ENCODE measurements at regions not wholly inside any gene's neighbourhood (a gene's known extent, or its start where the extent isn't known, plus 50 kb on each side); places are given as distances from the start of the nearest gene placed in this dataset.

- FAIRE-seq (peak; percentile 77), DNase-seq (peak in 2 of 5 donors; percentile 26 to 78)
- Histone ChIP-seq H3K9ac (ENCODE audit: low read length in 3 of 3) (no peak overlapping the region), H3K27me3 (ENCODE audit: control insufficient read depth, insufficient read depth, low read length) (no peaks in the 10 kb centered on the region), H3K4me3 (ENCODE audit: low read length in 3 of 3) (no peak overlapping the region), H3K27ac (ENCODE audit: low read depth in 2 of 2, low read length in 2 of 2) (no peak overlapping the region), H3K4me1 (ENCODE audit: control insufficient read depth in 2 of 3, insufficient read depth in 2 of 3, low read depth in 1 of 3, low read length in 3 of 3) (no peaks in the 10 kb centered on the region), H3K9me3 (ENCODE audit: control insufficient read depth in 2 of 3, insufficient read depth in 1 of 3, low read length in 3 of 3) (peaks cover 0 to 20% (median 0%) of the 10 kb centered on the region in 3 donors), H3K36me3 (ENCODE audit: control insufficient read depth in 2 of 3, insufficient read depth in 3 of 3, low read length in 3 of 3) (no peaks in the 10 kb centered on the region)
- intact Hi-C loops (cut with DNase I): no loop called here
- TF ChIP-seq CTCF (IDR thresholded peaks at IDR 0.05; ENCODE audit: borderline replicate concordance, extremely low read depth, insufficient read depth): no peak
Observed at GRCh38 chr5:35561396-35561795, 56.3 kb upstream of the SPEF2 start.

DNA sequence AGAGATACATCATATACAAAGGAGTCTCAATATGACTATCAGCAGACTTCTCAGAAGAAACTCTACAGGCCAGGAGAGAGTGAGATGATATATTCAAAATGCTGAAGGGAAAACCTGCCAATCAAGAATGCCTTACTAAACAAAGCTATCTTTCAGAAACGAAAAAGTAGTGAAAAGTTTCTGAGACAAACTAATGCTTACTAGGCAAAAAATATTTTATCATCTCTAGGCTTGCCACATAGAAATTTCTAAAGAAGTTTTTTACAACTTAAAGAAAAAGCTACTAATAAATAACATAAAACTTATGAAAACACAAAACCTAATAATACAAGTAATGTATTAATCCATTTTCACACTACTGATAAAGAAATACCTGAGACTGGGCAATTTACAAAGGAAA, 59.9 kb upstream of the SPEF2 start:
- Histone ChIP-seq H3K27me3 (ENCODE audit: control insufficient read depth, insufficient read depth, low read length) (no peaks in the 10 kb centered on the region), H3K4me1 (ENCODE audit: control insufficient read depth in 2 of 3, insufficient read depth in 2 of 3, low read depth in 1 of 3, low read length in 3 of 3) (no peaks in the 10 kb centered on the region), H3K36me3 (ENCODE audit: control insufficient read depth in 2 of 3, insufficient read depth in 3 of 3, low read length in 3 of 3) (no peaks in the 10 kb centered on the region), H3K9ac (ENCODE audit: low read length in 3 of 3) (no peak overlapping the region), H3K27ac (ENCODE audit: low read depth in 2 of 2, low read length in 2 of 2) (no peak overlapping the region), H3K9me3 (ENCODE audit: control insufficient read depth in 2 of 3, insufficient read depth in 1 of 3, low read length in 3 of 3) (peaks cover 0 to 12% (median 0%) of the 10 kb centered on the region in 3 donors), H3K4me3 (ENCODE audit: low read length in 3 of 3) (no peak overlapping the region)
- FAIRE-seq (no peak), DNase-seq (no peak)
- intact Hi-C loops (cut with DNase I): no loop called here
- TF ChIP-seq CTCF (IDR thresholded peaks at IDR 0.05; ENCODE audit: borderline replicate concordance, extremely low read depth, insufficient read depth): no peak

DNA sequence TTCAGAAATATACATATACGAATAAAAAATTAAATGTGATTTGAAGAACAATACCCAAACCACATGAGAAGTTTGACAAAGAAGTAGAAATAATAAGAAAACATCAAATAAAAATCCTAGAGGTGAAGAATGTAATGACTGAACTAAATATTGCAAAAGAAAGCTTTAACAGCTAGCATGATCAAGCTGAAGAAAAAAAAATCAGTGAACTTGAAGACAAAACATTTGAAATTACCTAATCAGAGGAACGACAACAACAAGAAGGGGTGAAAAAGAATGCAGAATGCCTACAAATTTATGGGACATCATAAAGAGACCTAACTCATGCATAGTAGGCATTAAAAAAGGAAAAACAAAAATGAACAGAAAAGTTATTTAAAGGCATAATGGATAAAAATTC, 60.5 kb upstream of the SPEF2 start:
- H3K4me1 ChIP-seq (ENCODE audit: control insufficient read depth in 2 of 3, insufficient read depth in 2 of 3, low read depth in 1 of 3, low read length in 3 of 3): no peaks in the 10 kb centered on the region
- no peaks in the 10 kb centered on the region for H3K27me3 ChIP-seq (ENCODE audit: control insufficient read depth, insufficient read depth, low read length)
- H3K9ac ChIP-seq (ENCODE audit: low read length in 3 of 3): no peak overlapping the region
- no peak overlapping the region for H3K4me3 ChIP-seq (ENCODE audit: low read length in 3 of 3)
- no peak for TF ChIP-seq CTCF (IDR thresholded peaks at IDR 0.05; ENCODE audit: borderline replicate concordance, extremely low read depth, insufficient read depth)
- H3K36me3 ChIP-seq (ENCODE audit: control insufficient read depth in 2 of 3, insufficient read depth in 3 of 3, low read length in 3 of 3): no peaks in the 10 kb centered on the region
- intact Hi-C loops (cut with DNase I): no loop called here
- peaks cover 0 to 12% (median 0%) of the 10 kb centered on the region in 3 donors for H3K9me3 ChIP-seq (ENCODE audit: control insufficient read depth in 2 of 3, insufficient read depth in 1 of 3, low read length in 3 of 3)
- no peak overlapping the region for H3K27ac ChIP-seq (ENCODE audit: low read depth in 2 of 2, low read length in 2 of 2)
- no peak for DNase-seq
- FAIRE-seq: no peak

DNA sequence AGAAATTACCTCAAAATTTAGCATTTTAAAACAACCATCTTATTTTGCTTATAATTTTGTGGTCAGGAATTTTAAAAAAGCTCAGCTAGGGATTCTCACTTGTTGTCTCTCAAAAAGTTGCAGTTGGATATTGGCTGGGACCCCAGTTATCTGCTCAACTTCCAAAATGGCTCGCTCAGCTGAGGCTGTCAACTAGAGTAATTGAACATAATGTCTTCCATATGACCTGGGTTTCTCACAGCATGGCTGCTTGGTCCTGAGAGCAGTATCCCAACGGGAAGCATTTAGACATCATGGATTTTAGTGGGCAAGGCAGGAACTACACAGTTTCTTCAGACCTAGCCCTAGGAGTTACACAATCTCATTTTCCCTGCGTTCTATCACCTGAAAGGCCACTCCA, 63.6 kb upstream of the SPEF2 start:
- Histone ChIP-seq H3K9ac (ENCODE audit: low read length in 3 of 3) (no peak overlapping the region), H3K4me3 (ENCODE audit: low read length in 3 of 3) (no peak overlapping the region), H3K36me3 (ENCODE audit: control insufficient read depth in 2 of 3, insufficient read depth in 3 of 3, low read length in 3 of 3) (no peaks in the 10 kb centered on the region), H3K27me3 (ENCODE audit: control insufficient read depth, insufficient read depth, low read length) (no peaks in the 10 kb centered on the region), H3K4me1 (ENCODE audit: control insufficient read depth in 2 of 3, insufficient read depth in 2 of 3, low read depth in 1 of 3, low read length in 3 of 3) (no peaks in the 10 kb centered on the region), H3K9me3 (ENCODE audit: control insufficient read depth in 2 of 3, insufficient read depth in 1 of 3, low read length in 3 of 3) (peaks cover 0 to 12% (median 0%) of the 10 kb centered on the region in 3 donors), H3K27ac (ENCODE audit: low read depth in 2 of 2, low read length in 2 of 2) (no peak overlapping the region)
- intact Hi-C loops (cut with DNase I): no loop called here
- DNase-seq (no peak), FAIRE-seq (no peak)
- TF ChIP-seq CTCF (IDR thresholded peaks at IDR 0.05; ENCODE audit: borderline replicate concordance, extremely low read depth, insufficient read depth): no peak
